Activated CD8-positive, alpha-beta memory T cell treated with anti-CD3 and anti-CD28 coated beads for 48 hours (primary cell): ENCODE measurements at regions not wholly inside any gene's neighbourhood (a gene's known extent, or its start where the extent isn't known, plus 50 kb on each side); places are given as distances from the start of the nearest gene placed in this dataset.
"Not testable (repeated sequence)": the region's sequence is repeated elsewhere in the genome, so short reads cannot be mapped to it uniquely, and the experiment has no call there.

Experiments
- DNase-seq, 3 experiments: peaks; one replicate each; pipeline ENCODE4 v3.0.0-alpha.2; 2020; ENCODE audit warnings: low read depth in 2 of 3, low spot score in 2 of 3

- no peak for DNase-seq
Observed at GRCh38 chr1:230490436-230490835, 64.3 kb upstream of the PGBD5 start.

- DNase-seq = no peak
Observed at GRCh38 chr1:230487773-230488428, 61.8 kb upstream of the PGBD5 start.

- no peak for DNase-seq
Observed at GRCh38 chr1:230476622-230477003, 50.5 kb upstream of the PGBD5 start.

- not testable (repeated sequence) for DNase-seq
Observed at GRCh38 chr1:230475856-230476621, 49.9 kb upstream of the PGBD5 start.
